HS-27A (cell line): ENCODE measurements at regions not wholly inside any gene's neighbourhood (a gene's known extent, or its start where the extent isn't known, plus 50 kb on each side); places are given as distances from the start of the nearest gene placed in this dataset.

ENCODE experiments used
- DNase-seq: peaks from one replicate; pipeline ENCODE4 v3.0.0-alpha.2; 2012; ENCODE audit warnings: low read depth, missing footprints

- no peak for DNase-seq
Observed at GRCh38 chr3:147757866-147758265, 348.7 kb downstream of the ZIC1 start.

GRCh38 chr3:147758771-147759170 is 349.6 kb downstream of the ZIC1 start:
- no peak for DNase-seq

GRCh38 chr3:147760085-147760484 is 350.9 kb downstream of the ZIC1 start:
- DNase-seq: no peak

- no peak for DNase-seq
Observed at GRCh38 chr3:147760941-147761340, 351.8 kb downstream of the ZIC1 start.

- no peak for DNase-seq
Observed at GRCh38 chr3:147773116-147773630, 364.0 kb downstream of the ZIC1 start.

GRCh38 chr3:147775411-147775810 is 366.2 kb downstream of the ZIC1 start:
- DNase-seq: no peak

GRCh38 chr3:147775816-147776530 is 366.8 kb downstream of the ZIC1 start:
- no peak for DNase-seq

GRCh38 chr3:147793841-147794240 is 384.7 kb downstream of the ZIC1 start:
- DNase-seq: no peak

GRCh38 chr3:147794596-147794995 is 385.4 kb downstream of the ZIC1 start:
- no peak for DNase-seq

- no peak for DNase-seq
Observed at GRCh38 chr3:147795418-147795817, 386.3 kb downstream of the ZIC1 start.

GRCh38 chr3:147797095-147797494 is 387.9 kb downstream of the ZIC1 start:
- no peak for DNase-seq

GRCh38 chr3:147799601-147800000 is 390.4 kb downstream of the ZIC1 start:
- no peak for DNase-seq

- no peak for DNase-seq
Observed at GRCh38 chr3:147807776-147808175, 398.6 kb downstream of the ZIC1 start.

GRCh38 chr3:147809206-147809605 is 400.0 kb downstream of the ZIC1 start:
- DNase-seq: no peak

- no peak for DNase-seq
Observed at GRCh38 chr3:147812186-147812911, 403.2 kb downstream of the ZIC1 start.

- DNase-seq: no peak
Observed at GRCh38 chr3:147813256-147813655, 404.1 kb downstream of the ZIC1 start.

- DNase-seq: no peak
Observed at GRCh38 chr3:147816752-147817151, 407.6 kb downstream of the ZIC1 start.

GRCh38 chr3:147832611-147833010 is 423.4 kb downstream of the ZIC1 start:
- DNase-seq: no peak

- no peak for DNase-seq
Observed at GRCh38 chr3:147836330-147836729, 427.2 kb downstream of the ZIC1 start.

- no peak for DNase-seq
Observed at GRCh38 chr3:147838652-147839051, 429.5 kb downstream of the ZIC1 start.

- DNase-seq: no peak
Observed at GRCh38 chr3:147843331-147843730, 434.2 kb downstream of the ZIC1 start.

- no peak for DNase-seq
Observed at GRCh38 chr3:147846293-147846692, 437.1 kb downstream of the ZIC1 start.

- no peak for DNase-seq
Observed at GRCh38 chr3:147846854-147847478, 437.8 kb downstream of the ZIC1 start.
